ENCODE measurements at regions not wholly inside any gene's neighbourhood (a gene's known extent, or its start where the extent isn't known, plus 50 kb on each side); places are given as distances from the start of the nearest gene placed in this dataset.

DNA sequence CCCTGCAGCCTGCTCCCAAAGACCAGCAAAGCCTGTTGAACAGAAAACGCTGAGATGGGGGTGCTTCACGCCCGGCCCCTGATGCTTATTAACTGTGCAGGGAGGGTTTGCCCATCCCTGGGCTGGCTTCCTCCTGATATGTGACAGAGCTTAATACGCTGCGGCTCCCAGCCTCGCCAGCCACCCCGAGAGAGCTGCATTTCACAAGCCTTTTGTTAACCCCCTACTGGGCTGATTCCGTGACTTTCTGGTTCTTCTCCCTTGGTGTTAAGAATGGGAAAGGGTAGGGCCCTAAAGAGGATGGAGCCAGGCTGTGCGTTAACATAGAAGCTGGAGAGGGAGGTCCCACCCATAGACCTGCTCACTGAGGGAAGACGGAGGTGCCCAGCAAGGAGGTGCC, 211.8 kb downstream of the ENGASE start:
- no peak for TF ChIP-seq ELF1 (IDR thresholded peaks at IDR 0.05; ENCODE audit: borderline replicate concordance, low read depth)
- no peak for TF ChIP-seq POLR2A (IDR thresholded peaks at IDR 0.05; ENCODE audit: borderline replicate concordance, extremely low read depth, insufficient read depth, insufficient read length)
- TF ChIP-seq, protein P1, sequence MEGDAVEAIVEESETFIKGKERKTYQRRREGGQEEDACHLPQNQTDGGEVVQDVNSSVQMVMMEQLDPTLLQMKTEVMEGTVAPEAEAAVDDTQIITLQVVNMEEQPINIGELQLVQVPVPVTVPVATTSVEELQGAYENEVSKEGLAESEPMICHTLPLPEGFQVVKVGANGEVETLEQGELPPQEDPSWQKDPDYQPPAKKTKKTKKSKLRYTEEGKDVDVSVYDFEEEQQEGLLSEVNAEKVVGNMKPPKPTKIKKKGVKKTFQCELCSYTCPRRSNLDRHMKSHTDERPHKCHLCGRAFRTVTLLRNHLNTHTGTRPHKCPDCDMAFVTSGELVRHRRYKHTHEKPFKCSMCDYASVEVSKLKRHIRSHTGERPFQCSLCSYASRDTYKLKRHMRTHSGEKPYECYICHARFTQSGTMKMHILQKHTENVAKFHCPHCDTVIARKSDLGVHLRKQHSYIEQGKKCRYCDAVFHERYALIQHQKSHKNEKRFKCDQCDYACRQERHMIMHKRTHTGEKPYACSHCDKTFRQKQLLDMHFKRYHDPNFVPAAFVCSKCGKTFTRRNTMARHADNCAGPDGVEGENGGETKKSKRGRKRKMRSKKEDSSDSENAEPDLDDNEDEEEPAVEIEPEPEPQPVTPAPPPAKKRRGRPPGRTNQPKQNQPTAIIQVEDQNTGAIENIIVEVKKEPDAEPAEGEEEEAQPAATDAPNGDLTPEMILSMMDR (IDR thresholded peaks at IDR 0.05 in 2 of 3, conservative IDR thresholded peaks at IDR 0.05 in 1 of 3; ENCODE audit: borderline replicate concordance in 1 of 3, insufficient read depth in 1 of 3, low read depth in 2 of 3, low read length in 2 of 3) = no peak
- TF ChIP-seq SIN3A (IDR thresholded peaks at IDR 0.05; ENCODE audit: low read depth) = no peak
- TF ChIP-seq, protein P2, sequence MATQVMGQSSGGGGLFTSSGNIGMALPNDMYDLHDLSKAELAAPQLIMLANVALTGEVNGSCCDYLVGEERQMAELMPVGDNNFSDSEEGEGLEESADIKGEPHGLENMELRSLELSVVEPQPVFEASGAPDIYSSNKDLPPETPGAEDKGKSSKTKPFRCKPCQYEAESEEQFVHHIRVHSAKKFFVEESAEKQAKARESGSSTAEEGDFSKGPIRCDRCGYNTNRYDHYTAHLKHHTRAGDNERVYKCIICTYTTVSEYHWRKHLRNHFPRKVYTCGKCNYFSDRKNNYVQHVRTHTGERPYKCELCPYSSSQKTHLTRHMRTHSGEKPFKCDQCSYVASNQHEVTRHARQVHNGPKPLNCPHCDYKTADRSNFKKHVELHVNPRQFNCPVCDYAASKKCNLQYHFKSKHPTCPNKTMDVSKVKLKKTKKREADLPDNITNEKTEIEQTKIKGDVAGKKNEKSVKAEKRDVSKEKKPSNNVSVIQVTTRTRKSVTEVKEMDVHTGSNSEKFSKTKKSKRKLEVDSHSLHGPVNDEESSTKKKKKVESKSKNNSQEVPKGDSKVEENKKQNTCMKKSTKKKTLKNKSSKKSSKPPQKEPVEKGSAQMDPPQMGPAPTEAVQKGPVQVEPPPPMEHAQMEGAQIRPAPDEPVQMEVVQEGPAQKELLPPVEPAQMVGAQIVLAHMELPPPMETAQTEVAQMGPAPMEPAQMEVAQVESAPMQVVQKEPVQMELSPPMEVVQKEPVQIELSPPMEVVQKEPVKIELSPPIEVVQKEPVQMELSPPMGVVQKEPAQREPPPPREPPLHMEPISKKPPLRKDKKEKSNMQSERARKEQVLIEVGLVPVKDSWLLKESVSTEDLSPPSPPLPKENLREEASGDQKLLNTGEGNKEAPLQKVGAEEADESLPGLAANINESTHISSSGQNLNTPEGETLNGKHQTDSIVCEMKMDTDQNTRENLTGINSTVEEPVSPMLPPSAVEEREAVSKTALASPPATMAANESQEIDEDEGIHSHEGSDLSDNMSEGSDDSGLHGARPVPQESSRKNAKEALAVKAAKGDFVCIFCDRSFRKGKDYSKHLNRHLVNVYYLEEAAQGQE (IDR thresholded peaks at IDR 0.05; ENCODE audit: low read depth) = no peak
- TF ChIP-seq, protein P3, sequence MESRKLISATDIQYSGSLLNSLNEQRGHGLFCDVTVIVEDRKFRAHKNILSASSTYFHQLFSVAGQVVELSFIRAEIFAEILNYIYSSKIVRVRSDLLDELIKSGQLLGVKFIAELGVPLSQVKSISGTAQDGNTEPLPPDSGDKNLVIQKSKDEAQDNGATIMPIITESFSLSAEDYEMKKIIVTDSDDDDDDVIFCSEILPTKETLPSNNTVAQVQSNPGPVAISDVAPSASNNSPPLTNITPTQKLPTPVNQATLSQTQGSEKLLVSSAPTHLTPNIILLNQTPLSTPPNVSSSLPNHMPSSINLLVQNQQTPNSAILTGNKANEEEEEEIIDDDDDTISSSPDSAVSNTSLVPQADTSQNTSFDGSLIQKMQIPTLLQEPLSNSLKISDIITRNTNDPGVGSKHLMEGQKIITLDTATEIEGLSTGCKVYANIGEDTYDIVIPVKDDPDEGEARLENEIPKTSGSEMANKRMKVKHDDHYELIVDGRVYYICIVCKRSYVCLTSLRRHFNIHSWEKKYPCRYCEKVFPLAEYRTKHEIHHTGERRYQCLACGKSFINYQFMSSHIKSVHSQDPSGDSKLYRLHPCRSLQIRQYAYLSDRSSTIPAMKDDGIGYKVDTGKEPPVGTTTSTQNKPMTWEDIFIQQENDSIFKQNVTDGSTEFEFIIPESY (IDR thresholded peaks at IDR 0.05; ENCODE audit: extremely low read depth, insufficient replicate concordance, low read length) = no peak
- TF ChIP-seq ZNF274 (IDR thresholded peaks at IDR 0.05; ENCODE audit: low read depth, low read length) = no peak
- TF ChIP-seq, protein P4, sequence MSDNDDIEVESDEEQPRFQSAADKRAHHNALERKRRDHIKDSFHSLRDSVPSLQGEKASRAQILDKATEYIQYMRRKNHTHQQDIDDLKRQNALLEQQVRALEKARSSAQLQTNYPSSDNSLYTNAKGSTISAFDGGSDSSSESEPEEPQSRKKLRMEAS (IDR thresholded peaks at IDR 0.05) = no peak
- TF ChIP-seq EGR1 (IDR thresholded peaks at IDR 0.05; ENCODE audit: low read depth) = no peak
